HEK293 (cell line): ENCODE measurements at regions not wholly inside any gene's neighbourhood (a gene's known extent, or its start where the extent isn't known, plus 50 kb on each side); places are given as distances from the start of the nearest gene placed in this dataset.
A peak's percentile ranks its signal among the peaks of the same experiment; 100 is the strongest.

Source experiments
- CTCF ChIA-PET: fragments of 350-600 bp; formaldehyde crosslinking; extraction: SDS; loops from one replicate; lab custom pipeline; 2021; ENCODE audit warnings: antibody characterized with exemption; lab: Yijun Ruan, JAX
- POLR2A ChIA-PET: fragments of 300-600 bp; formaldehyde crosslinking; extraction: SDS; loops from one replicate; lab custom pipeline; 2020; ENCODE audit warnings: antibody characterized with exemption, inconsistent platforms; lab: Yijun Ruan, JAX
- H3K27ac ChIP-seq: fragments of 200-500 bp; sonication (Bioruptor generic); 2 replicates; pipeline ENCODE4 v1.5.1; 2014; ENCODE audit warnings: low read depth, low read length, control low read depth, inconsistent platforms; ENCODE audit errors: extremely low read depth
- H3K36me3 ChIP-seq, 2 experiments: fragments of 200-500 bp in 1 of 2; sonication (Bioruptor generic) in 1 of 2; 1 replicate in 1 of 2; 2 replicates in 1 of 2; pipeline ENCODE4 v1.5.1; 2014 to 2017; ENCODE audit warnings: inconsistent platforms in 2 of 2, low read length in 2 of 2; ENCODE audit not compliant: control insufficient read depth in 2 of 2, insufficient read depth in 1 of 2
- H3K4me1 ChIP-seq: fragments of 200-500 bp; sonication (Bioruptor generic); 2 replicates; pipeline ENCODE4 v1.5.1; 2014; ENCODE audit warnings: mild to moderate bottlenecking, low read length, inconsistent platforms; ENCODE audit not compliant: control insufficient read depth, insufficient read depth
- H3K4me3 ChIP-seq: 2 replicates; pipeline ENCODE4 v1.5.1; 2011; ENCODE audit warnings: low read depth, mild to moderate bottlenecking, control low read depth, low read length, moderate library complexity
- H3K9me3 ChIP-seq: fragments of 200-500 bp; sonication (Bioruptor generic); 2 replicates; pipeline ENCODE4 v1.5.1; 2014; ENCODE audit warnings: low read depth, low read length, inconsistent platforms; ENCODE audit not compliant: control insufficient read depth, insufficient read depth
- EGR2 ChIP-seq: fragments of 450-650 bp; formaldehyde crosslinking; IDR thresholded peaks from 2 replicates; pipeline ENCODE4 v1.5.1; 2016; ENCODE audit warnings: low read depth, missing biosample characterization, missing genetic modification characterization
- GLIS1 ChIP-seq: fragments of 450-650 bp; formaldehyde crosslinking; IDR thresholded peaks from 2 replicates; pipeline ENCODE4 v1.5.1; 2016; ENCODE audit warnings: missing biosample characterization, missing genetic modification characterization
- GLIS2 ChIP-seq: fragments of 450-650 bp; formaldehyde crosslinking; IDR thresholded peaks from 2 replicates; pipeline ENCODE4 v1.5.1; 2016; ENCODE audit warnings: missing biosample characterization, missing genetic modification characterization
- MYNN ChIP-seq: fragments of 450-650 bp; formaldehyde crosslinking; IDR thresholded peaks from 2 replicates; pipeline ENCODE4 v1.5.1; 2016; ENCODE audit warnings: missing biosample characterization, missing genetic modification characterization, borderline replicate concordance
- SP2 ChIP-seq: fragments of 450-650 bp; formaldehyde crosslinking; IDR thresholded peaks from 2 replicates; pipeline ENCODE4 v1.5.1; 2016; ENCODE audit warnings: missing biosample characterization, missing genetic modification characterization
- ZBTB48 ChIP-seq: fragments of 450-650 bp; formaldehyde crosslinking; IDR thresholded peaks from 2 replicates; pipeline ENCODE4 v1.5.1; 2016; ENCODE audit warnings: missing biosample characterization, missing genetic modification characterization
- ZBTB49 ChIP-seq: fragments of 450-650 bp; formaldehyde crosslinking; IDR thresholded peaks from 2 replicates; pipeline ENCODE4 v1.5.1; 2016; ENCODE audit warnings: missing biosample characterization, missing genetic modification characterization, low read depth
- ZFHX2 ChIP-seq: fragments of 450-650 bp; formaldehyde crosslinking; conservative IDR thresholded peaks from 2 replicates; pipeline ENCODE4 v1.5.1; 2016; ENCODE audit warnings: missing biosample characterization, missing genetic modification characterization
- ZIC2 ChIP-seq: fragments of 450-650 bp; formaldehyde crosslinking; IDR thresholded peaks from 2 replicates; pipeline ENCODE4 v1.5.1; 2016; ENCODE audit warnings: missing biosample characterization, missing genetic modification characterization
- ZNF146 ChIP-seq: fragments of 450-650 bp; formaldehyde crosslinking; IDR thresholded peaks from 2 replicates; pipeline ENCODE4 v1.5.1; 2016; ENCODE audit warnings: missing biosample characterization, missing genetic modification characterization
- ZNF18 ChIP-seq: fragments of 450-650 bp; formaldehyde crosslinking; IDR thresholded peaks from 2 replicates; pipeline ENCODE4 v1.5.1; 2016; ENCODE audit warnings: missing biosample characterization, missing genetic modification characterization
- ZNF391 ChIP-seq: fragments of 450-650 bp; formaldehyde crosslinking; IDR thresholded peaks from 2 replicates; pipeline ENCODE4 v1.5.1; 2016; ENCODE audit warnings: low read depth, missing biosample characterization, missing genetic modification characterization, borderline replicate concordance
- ZNF560 ChIP-seq: fragments of 450-650 bp; formaldehyde crosslinking; IDR thresholded peaks from 2 replicates; pipeline ENCODE4 v1.5.1; 2017; ENCODE audit warnings: missing biosample characterization, missing genetic modification characterization, borderline replicate concordance
- ZNF585B ChIP-seq: fragments of 450-650 bp; formaldehyde crosslinking; IDR thresholded peaks from 2 replicates; pipeline ENCODE4 v1.5.1; 2016; ENCODE audit warnings: missing biosample characterization, missing genetic modification characterization
- ZNF610 ChIP-seq: fragments of 450-650 bp; formaldehyde crosslinking; IDR thresholded peaks from 2 replicates; pipeline ENCODE4 v1.5.1; 2016; ENCODE audit warnings: missing biosample characterization, missing genetic modification characterization, borderline replicate concordance
- ZNF626 ChIP-seq: fragments of 450-650 bp; sonication (Bioruptor Pico); formaldehyde crosslinking; IDR thresholded peaks from 2 replicates; pipeline ENCODE4 v1.5.1; 2018; ENCODE audit warnings: missing biosample characterization, missing genetic modification characterization, inconsistent platforms

GRCh38 chr15:70503798-70504298, 259.5 kb downstream of the UACA start:
- ChIA-PET POLR2A (interaction anchor here (1.3 to 5.8 kb wide), 3 partner anchors 8 to 23 kb away, joined by 5 to 43 read pairs (median 17); no protein-coding TSS in a partner anchor), CTCF (interaction anchor here (0.7 to 18.0 kb wide), 7 partner anchors 9 to 238 kb away, joined by 3 to 181 read pairs (median 4); no protein-coding TSS in a partner anchor)
- Histone ChIP-seq H3K27ac (peak overlapping the region; percentile 78), H3K9me3 (no peaks in the 10 kb centered on the region), H3K4me1 (peaks cover 51% of the 10 kb centered on the region), H3K36me3 (no peaks in the 10 kb centered on the region), H3K4me3 (no peak overlapping the region)
- TF ChIP-seq ZNF610 (tag by site-specific recombination) (no peak), ZNF18 (tag by site-specific recombination) (0 out of 2 replicates have a peak, but pooled peaks have one; percentile 2), ZBTB48 (tag by site-specific recombination) (peak; percentile 9; the same call in 1 of the 2 replicates), ZNF146 (no peak), ZFHX2 (tag by site-specific recombination) (peak; percentile 39; the same call in 1 of the 2 replicates), GLIS2 (tag by site-specific recombination) (0 out of 2 replicates have a peak, but pooled peaks have one; percentile 23), ZBTB49 (tag by site-specific recombination) (no peak)
- TF ChIP-seq, all 188 proteins: peak for 4

GRCh38 chr15:70503073-70503745, 260.1 kb downstream of the UACA start:
- ChIA-PET CTCF (interaction anchor here (1.3 to 18.0 kb wide), 5 partner anchors 10 to 82 kb away, joined by 3 to 181 read pairs (median 4); no protein-coding TSS in a partner anchor), POLR2A (interaction anchor here (1.3 kb wide), 1 partner anchor 23 kb away, joined by 5 read pairs; no protein-coding TSS in a partner anchor)
- TF ChIP-seq SP2 = no peak
- peak; percentile 75; the same call in 1 of the 2 replicates for TF ChIP-seq ZNF18 (tag by site-specific recombination)
- H3K27ac ChIP-seq = peak overlapping the region; percentile 78; the same call in 1 of the 2 replicates
- H3K9me3 ChIP-seq = no peaks in the 10 kb centered on the region
- H3K36me3 ChIP-seq = no peaks in the 10 kb centered on the region
- H3K4me1 ChIP-seq = peaks cover 45% of the 10 kb centered on the region
- H3K4me3 ChIP-seq = no peak overlapping the region

GRCh38 chr15:70502529-70502928, 260.8 kb downstream of the UACA start:
- H3K9me3 ChIP-seq = no peaks in the 10 kb centered on the region
- no peak overlapping the region for H3K4me3 ChIP-seq
- ChIA-PET POLR2A (no interaction called here), CTCF (interaction anchor here (0.6 to 18.0 kb wide), 5 partner anchors 8 to 82 kb away, joined by 3 to 181 read pairs (median 5); no protein-coding TSS in a partner anchor)
- no peak overlapping the region for H3K27ac ChIP-seq
- peak; percentile 87 for TF ChIP-seq ZIC2 (tag by site-specific recombination)
- no peak for TF ChIP-seq ZNF391
- TF ChIP-seq ZNF585B (tag by site-specific recombination) = no peak
- TF ChIP-seq ZNF626 (tag by site-specific recombination) = no peak
- peak; percentile 29; the same call in 1 of the 2 replicates for TF ChIP-seq GLIS1
- TF ChIP-seq ZNF560 (tag by site-specific recombination) = no peak
- TF ChIP-seq MYNN (tag by site-specific recombination) = no peak
- TF ChIP-seq EGR2 (tag by site-specific recombination) = no peak
- peak; percentile 32; the same call in 1 of the 2 replicates for TF ChIP-seq GLIS2 (tag by site-specific recombination)
- no peaks in the 10 kb centered on the region for H3K36me3 ChIP-seq
- H3K4me1 ChIP-seq = peaks cover 45% of the 10 kb centered on the region
